Spinal cord (tissue), 9 donors: ENCODE measurements at regions not wholly inside any gene's neighbourhood (a gene's known extent, or its start where the extent isn't known, plus 50 kb on each side); places are given as distances from the start of the nearest gene placed in this dataset.

Experiments used
- DNase-seq, 6 donors: peaks; one replicate each; pipeline versions ENCODE4 v3.0.0 to v3.0.0-alpha.2; 2013 to 2015; ENCODE audit warnings: low spot score in 6 of 6, low read depth in 4 of 6
- H3K27ac ChIP-seq: one replicate; pipeline ENCODE4 v1.5.1; 2013; ENCODE audit warnings: low read depth, low read length, control low read depth
- H3K27me3 ChIP-seq: one replicate; pipeline ENCODE4 v1.6.1; 2013; ENCODE audit warnings: low read length; ENCODE audit not compliant: control insufficient read depth, insufficient read depth
- H3K36me3 ChIP-seq: one replicate; pipeline ENCODE4 v1.6.1; 2013; ENCODE audit warnings: low read length; ENCODE audit not compliant: control insufficient read depth, insufficient read depth
- H3K4me1 ChIP-seq: one replicate; pipeline ENCODE4 v1.6.1; 2013; ENCODE audit warnings: low read length; ENCODE audit not compliant: control insufficient read depth, insufficient read depth
- H3K4me3 ChIP-seq: one replicate; pipeline ENCODE4 v1.5.1; 2013; ENCODE audit warnings: low read depth, low read length, control low read depth
- H3K9me3 ChIP-seq: one replicate; pipeline ENCODE4 v1.6.1; 2013; ENCODE audit warnings: low read length; ENCODE audit not compliant: control insufficient read depth, insufficient read depth
- WGBS: methylation state at CpG from one replicate; pipeline ENCODE4 v1.1.5; 2013; ENCODE audit warnings: missing lambda C conversion rate; ENCODE audit not compliant: insufficient coverage; 5-methylcytosine and 5-hydroxymethylcytosine counted together
- donor health status: healthy.

GRCh38 chr9:12464400-12464799 is 228.8 kb upstream of the TYRP1 start:
- no peaks in the 10 kb centered on the region for H3K27me3 ChIP-seq
- H3K4me1 ChIP-seq, result no peaks in the 10 kb centered on the region
- peaks cover 2% of the 10 kb centered on the region for H3K9me3 ChIP-seq
- no peaks in the 10 kb centered on the region for H3K36me3 ChIP-seq
- no peak overlapping the region for H3K4me3 ChIP-seq
- DNase-seq, result peak in 2 of 6 donors; percentile 16 to 50
- no peak overlapping the region for H3K27ac ChIP-seq
- no CpG with 5 or more reads among the region's 3 CpGs for WGBS

GRCh38 chr9:12464910-12465512 is 228.2 kb upstream of the TYRP1 start:
- DNase-seq, result peak in 5 of 6 donors; percentile 50 to 92 (median 60)
- WGBS, result no CpG with 5 or more reads among the region's 2 CpGs
- Histone ChIP-seq H3K9me3 (peaks cover 2% of the 10 kb centered on the region), H3K36me3 (no peaks in the 10 kb centered on the region), H3K27me3 (no peaks in the 10 kb centered on the region), H3K4me3 (no peak overlapping the region), H3K27ac (no peak overlapping the region), H3K4me1 (no peaks in the 10 kb centered on the region)

- WGBS, result no CpG with 5 or more reads among the region's 1 CpG
- DNase-seq, result no peak
- H3K4me3 ChIP-seq, result no peak overlapping the region
- no peak overlapping the region for H3K27ac ChIP-seq
- no peaks in the 10 kb centered on the region for H3K27me3 ChIP-seq
- H3K9me3 ChIP-seq, result peaks cover 2% of the 10 kb centered on the region
- no peaks in the 10 kb centered on the region for H3K36me3 ChIP-seq
- H3K4me1 ChIP-seq, result no peaks in the 10 kb centered on the region
Observed at GRCh38 chr9:12469084-12469483, 224.1 kb upstream of the TYRP1 start.

GRCh38 chr9:12494411-12494810 is 198.8 kb upstream of the TYRP1 start:
- no peaks in the 10 kb centered on the region for H3K27me3 ChIP-seq
- no peaks in the 10 kb centered on the region for H3K36me3 ChIP-seq
- 67% methylated on average over 1 of the region's 1 CpG for WGBS
- no peak overlapping the region for H3K27ac ChIP-seq
- no peaks in the 10 kb centered on the region for H3K9me3 ChIP-seq
- no peak overlapping the region for H3K4me3 ChIP-seq
- no peaks in the 10 kb centered on the region for H3K4me1 ChIP-seq
- no peak for DNase-seq

- no peaks in the 10 kb centered on the region for H3K27me3 ChIP-seq
- H3K4me3 ChIP-seq, result no peak overlapping the region
- H3K9me3 ChIP-seq, result no peaks in the 10 kb centered on the region
- H3K4me1 ChIP-seq, result no peaks in the 10 kb centered on the region
- no peaks in the 10 kb centered on the region for H3K36me3 ChIP-seq
- H3K27ac ChIP-seq, result no peak overlapping the region
- no peak for DNase-seq
Observed at GRCh38 chr9:12497790-12498189, 195.4 kb upstream of the TYRP1 start.

GRCh38 chr9:12502520-12502919 is 190.7 kb upstream of the TYRP1 start:
- DNase-seq, result no peak
- Histone ChIP-seq H3K4me3 (no peak overlapping the region), H3K9me3 (no peaks in the 10 kb centered on the region), H3K36me3 (no peaks in the 10 kb centered on the region), H3K4me1 (no peaks in the 10 kb centered on the region), H3K27ac (no peak overlapping the region), H3K27me3 (no peaks in the 10 kb centered on the region)
- 80% methylated on average over 1 of the region's 4 CpGs for WGBS

GRCh38 chr9:12503606-12504122 is 189.5 kb upstream of the TYRP1 start:
- no CpG with 5 or more reads among the region's 2 CpGs for WGBS
- Histone ChIP-seq H3K27me3 (no peaks in the 10 kb centered on the region), H3K36me3 (no peaks in the 10 kb centered on the region), H3K4me1 (no peaks in the 10 kb centered on the region), H3K27ac (no peak overlapping the region), H3K4me3 (no peak overlapping the region), H3K9me3 (no peaks in the 10 kb centered on the region)
- no peak for DNase-seq

GRCh38 chr9:12510551-12510950 is 182.6 kb upstream of the TYRP1 start:
- DNase-seq, result peak in 1 of 6 donors; percentile 57
- Histone ChIP-seq H3K27me3 (no peaks in the 10 kb centered on the region), H3K27ac (no peak overlapping the region), H3K4me1 (no peaks in the 10 kb centered on the region), H3K4me3 (no peak overlapping the region), H3K36me3 (no peaks in the 10 kb centered on the region), H3K9me3 (no peaks in the 10 kb centered on the region)
- WGBS, result no CpG with 5 or more reads among the region's 3 CpGs

- peak in 2 of 6 donors; percentile 1 to 35 for DNase-seq
- H3K9me3 ChIP-seq, result no peaks in the 10 kb centered on the region
- no peaks in the 10 kb centered on the region for H3K36me3 ChIP-seq
- H3K27ac ChIP-seq, result no peak overlapping the region
- WGBS, result no CpG with 5 or more reads among the region's 1 CpG
- H3K4me3 ChIP-seq, result no peak overlapping the region
- no peaks in the 10 kb centered on the region for H3K4me1 ChIP-seq
- no peaks in the 10 kb centered on the region for H3K27me3 ChIP-seq
Observed at GRCh38 chr9:12511726-12512125, 181.5 kb upstream of the TYRP1 start.

GRCh38 chr9:12516031-12516430 is 177.2 kb upstream of the TYRP1 start:
- peak in 1 of 6 donors; percentile 14 for DNase-seq
- Histone ChIP-seq H3K9me3 (no peaks in the 10 kb centered on the region), H3K36me3 (no peaks in the 10 kb centered on the region), H3K4me3 (no peak overlapping the region), H3K4me1 (no peaks in the 10 kb centered on the region), H3K27ac (no peak overlapping the region), H3K27me3 (no peaks in the 10 kb centered on the region)
- 100% methylated on average over 1 of the region's 2 CpGs for WGBS
